H1 (cell line): ENCODE measurements at regions not wholly inside any gene's neighbourhood (a gene's known extent, or its start where the extent isn't known, plus 50 kb on each side); places are given as distances from the start of the nearest gene placed in this dataset.

Experiments
- CTCF ChIA-PET: fragments of 300-600 bp; sonication (Branson Sonifier 250); formaldehyde crosslinking; loops from one replicate; lab custom pipeline; 2021; ENCODE audit not compliant: partially characterized antibody; lab: Charles Lee
- POLR2A ChIA-PET: fragments of 300-600 bp; sonication (Branson Sonifier 250); formaldehyde crosslinking; loops from one replicate; lab custom pipeline; 2021; ENCODE audit warnings: inconsistent platforms; ENCODE audit not compliant: partially characterized antibody; lab: Charles Lee
- DNase-seq, 2 experiments: peaks; one replicate each; pipeline versions ENCODE4 v3.0.0 to v3.0.0-alpha.2; 2010 to 2022; ENCODE audit warnings: low spot score in 2 of 2, low read depth in 1 of 2, mixed read lengths in 1 of 2
- FAIRE-seq: peaks from 2 replicates; lab custom pipeline; 2011; peaks lifted over from hg19 to GRCh38; lab: Jason Lieb, UNC
- H2AFZ ChIP-seq: 2 replicates; pipeline ENCODE4 v1.8.1; 2012; ENCODE audit warnings: low read length, inconsistent platforms
- H2AK5ac ChIP-seq: 2 replicates; pipeline ENCODE4 v1.6.1; 2013; ENCODE audit warnings: low read depth, low read length
- H2BK120ac ChIP-seq: replicated peaks from 2 replicates; pipeline ENCODE3; 2013; ENCODE audit warnings: low read depth, low read length, inconsistent platforms
- H2BK12ac ChIP-seq: 2 replicates; pipeline ENCODE4 v1.6.1; 2013; ENCODE audit warnings: low read depth, low read length
- H2BK15ac ChIP-seq: 2 replicates; pipeline ENCODE4 v1.6.1; 2013; ENCODE audit warnings: low read length
- H2BK20ac ChIP-seq: 2 replicates; pipeline ENCODE4 v1.6.1; 2013; ENCODE audit warnings: low read length
- H2BK5ac ChIP-seq: 2 replicates; pipeline ENCODE4 v1.6.1; 2013; ENCODE audit warnings: low read depth, low read length
- H3K14ac ChIP-seq: 2 replicates; pipeline ENCODE4 v1.6.1; 2013; ENCODE audit warnings: inconsistent platforms; ENCODE audit not compliant: insufficient read length
- H3K18ac ChIP-seq: 2 replicates; pipeline ENCODE4 v1.6.1; 2013; ENCODE audit warnings: low read length; ENCODE audit errors: extremely low read depth
- H3K23ac ChIP-seq: 2 replicates; pipeline ENCODE4 v1.6.1; 2013; ENCODE audit warnings: inconsistent platforms; ENCODE audit not compliant: insufficient read length
- H3K23me2 ChIP-seq: 2 replicates; pipeline ENCODE4 v1.6.1; 2013; ENCODE audit warnings: low read depth, low read length
- H3K27ac ChIP-seq: 2 replicates; pipeline ENCODE4 v1.6.1; 2011; ENCODE audit warnings: low read depth, low read length, inconsistent platforms
- H3K27me3 ChIP-seq, 4 experiments: replicated peaks in 1 of 4; 1 replicate in 1 of 4; 2 replicates in 3 of 4; pipeline versions ENCODE4 v1.6.1 to v1.8.1; 2011 to 2013; ENCODE audit warnings: low read length in 3 of 4, mild to moderate bottlenecking in 3 of 4, inconsistent platforms in 2 of 4, mixed read lengths in 2 of 4, moderate library complexity in 1 of 4; ENCODE audit not compliant: control insufficient read depth in 3 of 4, insufficient read depth in 3 of 4; ENCODE audit errors: extremely low read depth in 1 of 4
- H3K36me3 ChIP-seq, 4 experiments: 2 replicates each; pipeline versions ENCODE4 v1.6.1 to v1.8.1; 2011 to 2013; ENCODE audit warnings: mild to moderate bottlenecking in 4 of 4, low read length in 3 of 4, moderate library complexity in 2 of 4, control low read depth in 1 of 4, inconsistent platforms in 1 of 4; ENCODE audit not compliant: insufficient read depth in 4 of 4, control insufficient read depth in 2 of 4
- H3K4ac ChIP-seq: replicated peaks from 2 replicates; pipeline ENCODE3; 2013; ENCODE audit warnings: low read length, low read depth, mixed read lengths, inconsistent platforms; ENCODE audit not compliant: insufficient read length
- H3K4me1 ChIP-seq, 4 experiments: replicated peaks in 1 of 4; 1 replicate in 1 of 4; 2 replicates in 3 of 4; pipeline versions ENCODE4 v1.6.1 to v1.8.1; 2011 to 2013; ENCODE audit warnings: low read length in 3 of 4, inconsistent platforms in 2 of 4, mixed read lengths in 1 of 4; ENCODE audit not compliant: insufficient read depth in 4 of 4, control insufficient read depth in 3 of 4
- H3K4me2 ChIP-seq, 2 experiments: 2 replicates each; pipeline versions ENCODE4 v1.6.1 to v1.8.1; 2011 to 2013; ENCODE audit warnings: low read depth in 2 of 2, low read length in 2 of 2, control low read depth in 1 of 2, inconsistent platforms in 1 of 2, mild to moderate bottlenecking in 1 of 2; ENCODE audit not compliant: insufficient read depth in 1 of 2
- H3K4me3 ChIP-seq, 4 experiments: fragments of 200-600, 300-600 bp in 1 of 4; sonication (generic), shearing (Covaris generic), sonication (Bioruptor Twin) in 1 of 4; 2 replicates each; pipeline versions ENCODE4 v1.5.1 to v1.8.1; 2011 to 2016; ENCODE audit warnings: low read length in 4 of 4, low read depth in 3 of 4, control low read depth in 2 of 4, inconsistent platforms in 2 of 4, mild to moderate bottlenecking in 2 of 4, mixed read lengths in 1 of 4, moderate library complexity in 1 of 4; ENCODE audit not compliant: insufficient read depth in 2 of 4; ENCODE audit errors: extremely low read depth in 1 of 4
- H3K56ac ChIP-seq: replicated peaks from 2 replicates; pipeline ENCODE3; 2013; ENCODE audit warnings: low read depth, mild to moderate bottlenecking, mixed read lengths, low read length, inconsistent platforms; ENCODE audit not compliant: insufficient read length
- H3K79me1 ChIP-seq: 2 replicates; pipeline ENCODE4 v1.6.1; 2013; ENCODE audit warnings: low read depth, low read length, control low read depth
- H3K79me2 ChIP-seq, 2 experiments: 2 replicates each; pipeline versions ENCODE4 v1.6.1 to v1.8.1; 2012 to 2013; ENCODE audit warnings: low read length in 2 of 2, mild to moderate bottlenecking in 2 of 2, inconsistent platforms in 1 of 2; ENCODE audit not compliant: insufficient read depth in 2 of 2, control insufficient read depth in 1 of 2
- H3K9ac ChIP-seq, 4 experiments: replicated peaks in 1 of 4; 1 replicate in 1 of 4; 2 replicates in 3 of 4; pipeline versions ENCODE4 v1.6.1 to v1.8.1; 2011 to 2013; ENCODE audit warnings: low read depth in 3 of 4, low read length in 3 of 4, control low read depth in 2 of 4, mild to moderate bottlenecking in 2 of 4, moderate library complexity in 2 of 4, inconsistent platforms in 1 of 4; ENCODE audit errors: extremely low read depth in 1 of 4
- H3K9me3 ChIP-seq, 2 experiments: 2 replicates each; pipeline versions ENCODE4 v1.6.1 to v1.8.1; 2012 to 2013; ENCODE audit warnings: mild to moderate bottlenecking in 2 of 2, moderate library complexity in 2 of 2, control low read depth in 1 of 2, inconsistent platforms in 1 of 2, low read depth in 1 of 2, low read length in 1 of 2, mixed read lengths in 1 of 2; ENCODE audit not compliant: insufficient read depth in 2 of 2
- H4K20me1 ChIP-seq, 2 experiments: replicated peaks in 1 of 2; 2 replicates each; pipeline versions ENCODE3 to v1.8.1; 2011 to 2013; ENCODE audit warnings: inconsistent platforms in 2 of 2, low read length in 2 of 2, mild to moderate bottlenecking in 1 of 2; ENCODE audit not compliant: insufficient read depth in 2 of 2, control insufficient read depth in 1 of 2
- H4K5ac ChIP-seq: 2 replicates; pipeline ENCODE4 v1.6.1; 2013; ENCODE audit warnings: low read length, low read depth, mixed read lengths, inconsistent platforms; ENCODE audit not compliant: insufficient read length
- H4K8ac ChIP-seq: 2 replicates; pipeline ENCODE4 v1.8.0; 2013; ENCODE audit warnings: mild to moderate bottlenecking, moderate library complexity, low read length, inconsistent platforms; ENCODE audit not compliant: insufficient read depth; ENCODE audit errors: extremely low read depth
- H4K91ac ChIP-seq: replicated peaks from 2 replicates; pipeline ENCODE3; 2013; ENCODE audit warnings: low read length, mixed read lengths, inconsistent platforms; ENCODE audit not compliant: insufficient read length
- CEBPB ChIP-seq: IDR thresholded peaks from 2 replicates; pipeline ENCODE4 v1.6.1; 2012; ENCODE audit warnings: low read depth, low read length
- RFX5 ChIP-seq: IDR thresholded peaks from 2 replicates; pipeline ENCODE4 v1.6.1; 2011; ENCODE audit warnings: low read depth, low read length, improper control_type of control experiment, borderline replicate concordance
- SAP30 ChIP-seq: fragments of 300-600 bp; sonication (generic); IDR thresholded peaks from 2 replicates; pipeline ENCODE4 v1.7.1; 2012; ENCODE audit warnings: low read length, moderate library complexity, mild to moderate bottlenecking, inconsistent platforms; ENCODE audit not compliant: insufficient read depth, insufficient replicate concordance
- YY1 ChIP-seq: IDR thresholded peaks from 2 replicates; pipeline ENCODE4 v1.6.1; 2011; ENCODE audit warnings: low read depth, mild to moderate bottlenecking, low read length
- WGBS, 2 experiments: shearing (Covaris generic) in 1 of 2; methylation state at CpG; one replicate each; pipeline versions ENCODE4 v1.1.6 to v1.1.7; 2013 to 2015; ENCODE audit warnings: low lambda C conversion rate in 2 of 2, mixed read lengths in 2 of 2, inconsistent platforms in 1 of 2, low coverage in 1 of 2, missing lambda C conversion rate in 1 of 2; ENCODE audit not compliant: insufficient replicate concordance in 2 of 2, insufficient coverage in 1 of 2, insufficient read length in 1 of 2; ENCODE audit errors: extremely low coverage in 1 of 2, missing lambda C conversion rate in 1 of 2; 5-methylcytosine and 5-hydroxymethylcytosine counted together

DNA sequence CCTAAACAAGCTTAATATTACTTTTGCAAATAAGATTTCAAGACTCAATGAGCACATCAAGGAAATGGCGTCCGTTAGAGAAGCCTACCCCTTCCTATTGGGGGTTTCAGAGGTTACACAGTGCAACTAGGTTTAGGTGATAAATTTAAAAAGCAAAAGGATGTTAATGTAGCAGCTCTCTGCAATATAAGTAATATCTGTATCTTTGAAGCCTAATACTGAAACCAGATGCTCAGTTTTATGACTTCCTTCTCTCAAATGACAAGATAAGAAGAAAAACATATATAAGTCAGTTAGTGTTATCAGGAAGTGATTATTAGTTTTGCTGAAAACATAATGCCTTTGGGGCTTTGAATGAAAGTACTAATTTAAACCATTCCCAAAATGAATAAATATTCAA lies 54.3 kb upstream of the MED13 start:
- Histone ChIP-seq H3K4me2 (no peak overlapping the region), H3K23ac (no peak overlapping the region), H3K4ac (no peak overlapping the region), H2AK5ac (no peak overlapping the region), H3K9ac (no peak overlapping the region), H4K8ac (no peak overlapping the region), H2AFZ (no peak overlapping the region), H2BK120ac (no peak overlapping the region), H3K18ac (no peak overlapping the region), H3K23me2 (no peaks in the 10 kb centered on the region), H4K20me1 (no peaks in the 10 kb centered on the region), H4K5ac (no peak overlapping the region), H3K79me1 (no peaks in the 10 kb centered on the region), H2BK5ac (no peak overlapping the region), H2BK15ac (no peak overlapping the region), H3K36me3 (no peaks in the 10 kb centered on the region), H2BK20ac (no peak overlapping the region), H3K4me1 (no peaks in the 10 kb centered on the region), H3K4me3 (no peak overlapping the region), H3K56ac (no peak overlapping the region), H4K91ac (no peak overlapping the region), H3K27ac (no peak overlapping the region), H3K27me3 (no peaks in the 10 kb centered on the region), H3K79me2 (no peaks in the 10 kb centered on the region), H3K9me3 (no peaks in the 10 kb centered on the region), H2BK12ac (no peak overlapping the region), H3K14ac (no peak overlapping the region)
- no peak for DNase-seq
- ChIA-PET POLR2A (no interaction called here), CTCF (interaction anchor here (1.2 kb wide), 1 partner anchor 10 kb away, joined by 3 read pairs; no protein-coding TSS in a partner anchor)
- WGBS, 2 experiments = 91% methylated on average over 2 of the region's 2 CpGs; no CpG with 5 or more reads in 1 of the 2 experiments
- no peak for FAIRE-seq
- TF ChIP-seq RFX5 (no peak), YY1 (no peak), CEBPB (no peak), SAP30 (no peak)
